ENCODE measurements at regions not wholly inside any gene's neighbourhood (a gene's known extent, or its start where the extent isn't known, plus 50 kb on each side); places are given as distances from the start of the nearest gene placed in this dataset.

DNA sequence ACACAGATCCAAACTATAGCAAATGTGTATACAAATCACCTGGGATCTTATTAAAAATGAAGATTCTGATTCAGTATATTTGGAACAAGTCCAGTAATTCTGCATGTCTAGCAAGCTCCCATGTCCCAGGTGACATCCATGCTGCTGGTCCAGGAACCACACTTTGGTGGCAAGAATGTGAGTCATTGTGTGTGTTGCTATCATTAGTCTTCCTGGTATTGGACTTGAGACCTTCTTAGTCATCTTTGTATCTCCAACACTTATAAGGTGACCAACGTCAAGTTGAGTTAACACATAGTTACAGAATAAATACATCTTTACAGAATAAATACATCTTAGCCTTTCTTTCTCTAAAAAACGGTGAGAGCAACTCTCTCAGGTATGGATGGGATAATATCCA, 107.9 kb upstream of the NDUFV2 start:
- TF ChIP-seq, protein P1, sequence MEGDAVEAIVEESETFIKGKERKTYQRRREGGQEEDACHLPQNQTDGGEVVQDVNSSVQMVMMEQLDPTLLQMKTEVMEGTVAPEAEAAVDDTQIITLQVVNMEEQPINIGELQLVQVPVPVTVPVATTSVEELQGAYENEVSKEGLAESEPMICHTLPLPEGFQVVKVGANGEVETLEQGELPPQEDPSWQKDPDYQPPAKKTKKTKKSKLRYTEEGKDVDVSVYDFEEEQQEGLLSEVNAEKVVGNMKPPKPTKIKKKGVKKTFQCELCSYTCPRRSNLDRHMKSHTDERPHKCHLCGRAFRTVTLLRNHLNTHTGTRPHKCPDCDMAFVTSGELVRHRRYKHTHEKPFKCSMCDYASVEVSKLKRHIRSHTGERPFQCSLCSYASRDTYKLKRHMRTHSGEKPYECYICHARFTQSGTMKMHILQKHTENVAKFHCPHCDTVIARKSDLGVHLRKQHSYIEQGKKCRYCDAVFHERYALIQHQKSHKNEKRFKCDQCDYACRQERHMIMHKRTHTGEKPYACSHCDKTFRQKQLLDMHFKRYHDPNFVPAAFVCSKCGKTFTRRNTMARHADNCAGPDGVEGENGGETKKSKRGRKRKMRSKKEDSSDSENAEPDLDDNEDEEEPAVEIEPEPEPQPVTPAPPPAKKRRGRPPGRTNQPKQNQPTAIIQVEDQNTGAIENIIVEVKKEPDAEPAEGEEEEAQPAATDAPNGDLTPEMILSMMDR (IDR thresholded peaks at IDR 0.05; ENCODE audit: control insufficient read depth, extremely low read depth, insufficient read depth), result no peak
- no peak for DNase-seq (ENCODE audit: low read depth)
- no peak overlapping the region for H3K4me3 ChIP-seq (ENCODE audit: low read depth, low read length)

GRCh38 chr18:8995096-8995495, 107.4 kb upstream of the NDUFV2 start:
- TF ChIP-seq, protein P1 (IDR thresholded peaks at IDR 0.05; ENCODE audit: control insufficient read depth, extremely low read depth, insufficient read depth), result no peak
- DNase-seq (ENCODE audit: low read depth), result no peak
- H3K4me3 ChIP-seq (ENCODE audit: low read depth, low read length), result no peak overlapping the region

DNA sequence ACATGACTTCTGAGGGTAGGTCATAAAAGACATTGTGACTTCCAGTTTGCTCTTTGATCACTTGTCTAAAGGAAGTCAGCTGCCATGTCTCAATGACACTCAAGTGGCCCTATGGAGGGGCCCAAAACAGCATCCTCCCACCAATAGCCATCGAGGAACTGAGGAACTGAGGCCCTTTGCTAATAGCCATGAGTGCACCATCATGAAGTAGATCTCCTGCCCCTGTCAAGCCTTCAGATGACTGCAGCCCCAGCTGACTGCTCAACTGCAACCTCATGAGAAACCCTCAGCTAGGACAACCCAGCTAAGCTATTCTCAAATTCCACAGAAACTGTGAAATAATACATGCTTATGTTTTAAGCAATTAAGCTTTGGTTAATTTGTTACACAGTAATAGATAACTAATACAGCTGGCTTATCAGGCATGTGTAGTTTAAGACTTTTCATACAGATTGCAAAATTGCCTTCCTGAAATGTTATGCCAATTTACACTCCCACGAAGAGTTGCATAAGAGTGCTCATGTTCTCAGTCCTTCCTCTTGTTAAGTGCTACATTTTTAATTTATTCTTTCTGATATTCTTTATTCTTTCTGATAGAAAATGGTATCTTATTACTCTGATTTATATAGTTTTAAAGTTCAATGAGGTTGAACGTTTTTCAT, 105.6 kb upstream of the NDUFV2 start:
- H3K4me3 ChIP-seq (ENCODE audit: low read depth, low read length), result no peak overlapping the region
- no peak for DNase-seq (ENCODE audit: low read depth)
- TF ChIP-seq, protein P1 (IDR thresholded peaks at IDR 0.05; ENCODE audit: control insufficient read depth, extremely low read depth, insufficient read depth), result no peak

DNA sequence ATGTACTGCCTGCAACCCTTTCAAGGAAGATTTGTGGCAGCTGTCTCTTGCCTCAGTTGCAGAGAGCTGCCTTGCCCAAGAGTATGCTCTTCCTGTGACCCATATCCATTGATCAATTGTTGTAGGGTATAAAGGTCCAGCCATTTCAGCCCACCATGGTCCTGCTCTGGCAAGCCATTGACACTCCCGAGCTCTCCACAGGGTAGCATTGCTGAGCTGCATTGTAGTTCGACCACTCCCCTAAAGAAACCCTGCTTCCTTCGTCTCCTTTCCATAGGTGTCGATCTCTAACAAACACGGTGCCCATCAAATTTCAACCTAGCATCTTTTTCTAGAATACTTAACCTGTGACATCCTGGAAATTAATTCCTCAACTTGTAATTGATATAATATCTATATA, 104.9 kb upstream of the NDUFV2 start:
- DNase-seq (ENCODE audit: low read depth), result no peak
- TF ChIP-seq, protein P1 (IDR thresholded peaks at IDR 0.05; ENCODE audit: control insufficient read depth, extremely low read depth, insufficient read depth), result no peak

GRCh38 chr18:8998481-8999217, 103.8 kb upstream of the NDUFV2 start:
- peak; percentile 75 for DNase-seq (ENCODE audit: low read depth)
- TF ChIP-seq, protein P1 (IDR thresholded peaks at IDR 0.05; ENCODE audit: control insufficient read depth, extremely low read depth, insufficient read depth), result no peak

More for the DNA sequence above, 104.9 kb upstream of the NDUFV2 start:
- H3K4me3 ChIP-seq (ENCODE audit: low read depth, low read length), result no peak overlapping the region

DNA sequence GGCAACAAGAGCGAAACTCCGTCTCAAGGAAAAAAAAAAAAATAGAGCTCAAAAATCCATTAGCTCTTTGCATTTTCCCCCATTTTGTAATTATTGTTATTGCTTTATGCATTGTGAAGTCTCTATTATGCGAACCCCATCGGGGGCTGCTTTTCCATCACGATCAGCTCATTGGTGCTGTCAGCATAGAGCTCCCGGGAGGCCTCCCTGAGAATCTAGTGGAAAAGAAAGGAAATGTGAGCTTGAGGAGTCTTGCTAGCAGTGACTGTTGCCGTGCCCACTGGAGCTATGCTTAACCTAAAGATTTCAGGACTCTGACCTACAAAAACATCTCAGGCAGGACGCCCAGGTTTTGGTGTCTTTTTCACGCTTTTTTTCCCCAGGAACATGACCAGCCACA, 102.6 kb upstream of the NDUFV2 start:
- DNase-seq (ENCODE audit: low read depth), result no peak
- TF ChIP-seq, protein P1 (IDR thresholded peaks at IDR 0.05; ENCODE audit: control insufficient read depth, extremely low read depth, insufficient read depth), result no peak
- H3K4me3 ChIP-seq (ENCODE audit: low read depth, low read length), result no peak overlapping the region

More at GRCh38 chr18:8998481-8999217, 103.8 kb upstream of the NDUFV2 start:
- H3K4me3 ChIP-seq (ENCODE audit: low read depth, low read length), result no peak overlapping the region

All from LNCaP clone FGC (cell line).